ENCODE measurements at regions not wholly inside any gene's neighbourhood (a gene's known extent, or its start where the extent isn't known, plus 50 kb on each side); places are given as distances from the start of the nearest gene placed in this dataset.
"Not testable (repeated sequence)": the region's sequence is repeated elsewhere in the genome, so short reads cannot be mapped to it uniquely, and the experiment has no call there.

DNA sequence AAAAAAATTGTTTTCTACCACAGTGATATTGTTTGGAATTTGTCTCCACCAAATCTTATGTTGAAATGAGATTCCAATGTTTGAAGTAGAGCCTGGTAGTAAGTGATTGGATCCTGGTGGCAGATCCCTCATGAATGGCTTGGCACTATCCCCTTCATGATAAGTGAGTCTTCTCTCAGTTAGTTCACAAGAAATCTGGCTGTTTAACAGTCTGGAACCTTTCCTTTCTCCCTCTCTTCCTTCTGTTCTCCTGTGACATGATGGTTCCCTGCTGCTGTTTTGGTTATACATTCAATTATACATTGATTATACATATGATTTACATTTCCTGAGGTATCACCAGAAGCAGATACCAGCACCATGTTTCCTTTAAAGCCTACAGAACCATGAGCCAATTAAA is 442.2 kb downstream of the SLC6A15 start:
- DNase-seq = no peak

DNA sequence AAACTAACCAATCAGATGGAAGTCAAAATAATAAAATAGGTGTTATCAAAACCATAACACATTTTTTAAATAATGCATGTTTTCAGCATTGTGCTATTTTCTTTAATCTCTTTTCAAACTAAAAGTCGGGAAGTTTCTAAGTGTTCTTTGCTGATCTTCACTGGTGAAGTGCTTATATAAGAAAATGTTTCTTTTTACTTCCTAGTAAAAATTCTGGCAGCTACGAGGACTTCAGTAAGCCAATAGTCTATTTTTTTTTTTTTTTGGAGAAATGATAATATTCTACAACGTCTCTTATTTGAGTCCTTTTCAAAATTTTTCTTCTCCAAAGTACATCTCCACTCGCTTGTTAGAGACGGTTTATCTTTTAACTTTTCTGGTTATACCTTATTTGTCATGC is 448.0 kb downstream of the SLC6A15 start:
- no peak for DNase-seq

DNA sequence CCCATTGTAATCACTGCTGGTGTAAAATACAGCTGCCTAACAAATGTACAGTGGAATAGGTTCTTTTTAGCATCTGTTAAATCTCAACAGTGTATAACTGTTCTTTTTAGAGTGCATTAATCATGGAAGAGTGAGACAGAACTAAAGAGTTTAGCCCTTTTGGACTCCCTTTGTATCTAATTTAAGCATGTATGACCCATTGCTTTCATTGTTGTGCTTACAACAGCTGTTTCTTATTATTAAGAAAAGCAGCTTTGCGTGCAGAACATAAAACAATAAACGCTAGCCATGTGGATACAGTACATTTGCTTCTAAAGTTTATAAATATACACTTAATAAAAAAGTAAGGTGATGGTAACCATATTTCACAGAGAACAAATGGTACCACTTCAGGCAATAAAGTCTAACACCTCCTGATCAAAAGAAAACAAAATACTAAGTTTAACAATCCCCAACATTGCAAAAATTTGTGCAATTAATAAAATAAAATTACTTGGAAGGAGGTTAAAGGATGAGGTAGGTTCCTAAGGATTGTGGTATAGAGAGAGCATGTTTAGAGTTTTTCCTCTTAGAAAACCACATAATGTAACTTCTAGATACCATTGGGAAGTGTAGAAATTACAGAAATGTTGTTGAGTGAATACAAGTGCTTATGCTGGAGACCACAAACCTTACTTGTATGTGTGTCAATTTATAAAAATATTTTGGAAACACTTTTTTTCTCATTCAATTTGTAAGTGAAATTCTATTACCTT is 448.7 kb downstream of the SLC6A15 start:
- no peak for DNase-seq

DNA sequence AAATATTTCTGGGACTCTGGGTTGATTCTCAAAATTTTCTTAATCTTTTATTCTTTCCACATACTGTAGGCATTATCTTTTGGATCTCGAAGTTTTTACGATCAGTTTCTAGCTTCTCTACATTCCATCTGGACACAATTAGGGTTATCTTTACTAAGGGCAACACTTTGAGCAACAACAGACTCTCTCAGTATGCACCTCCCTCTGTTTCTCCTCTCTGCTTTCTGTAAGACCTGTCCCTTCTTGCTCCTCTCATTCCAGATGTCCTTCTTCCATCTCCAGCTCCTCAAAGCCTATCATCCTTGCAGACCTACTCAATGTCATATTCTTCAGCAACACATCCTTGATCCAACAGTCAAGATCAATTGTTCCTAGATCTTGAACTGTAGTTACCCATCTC is 457.0 kb downstream of the SLC6A15 start:
- DNase-seq = no peak

DNA sequence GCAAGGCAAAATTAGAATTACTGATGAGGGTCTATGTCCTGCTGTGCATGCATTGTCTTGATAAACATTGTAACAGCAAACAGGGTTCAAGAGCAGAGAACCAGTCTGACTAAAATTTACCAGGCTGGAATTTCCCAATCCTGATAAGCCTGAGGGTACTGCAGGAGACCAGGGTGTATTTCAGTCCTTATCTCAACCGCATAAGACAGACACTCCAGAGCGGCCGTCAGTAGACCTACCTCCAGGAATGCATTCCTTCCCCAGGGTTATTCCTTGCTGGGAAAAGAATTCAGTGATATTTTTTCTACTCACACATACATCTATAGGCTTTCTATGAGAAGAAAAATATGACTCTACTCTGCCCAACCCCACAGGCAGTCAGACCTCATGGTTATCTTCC is 466.1 kb downstream of the SLC6A15 start:
- DNase-seq = not testable (repeated sequence)

DNA sequence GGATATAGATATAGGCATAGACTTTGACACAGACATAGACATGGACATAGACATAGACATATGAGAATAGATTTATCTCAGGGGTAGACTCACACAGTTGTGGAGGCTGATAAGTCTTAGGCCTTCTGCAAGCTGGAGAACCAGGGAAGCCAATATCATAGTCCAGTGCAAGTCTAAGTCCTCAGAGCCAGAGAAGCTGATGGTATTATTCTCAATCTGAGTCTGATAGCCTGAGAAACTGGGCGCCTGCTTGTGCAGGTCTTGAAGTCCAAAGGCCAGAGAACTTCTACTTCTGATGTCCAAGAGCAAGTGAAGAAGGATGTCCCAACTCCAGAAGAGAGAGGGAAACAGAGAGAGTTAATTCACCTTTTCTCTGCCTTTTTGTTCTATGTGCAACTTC is 476.5 kb downstream of the SLC6A15 start:
- no peak for DNase-seq

DNA sequence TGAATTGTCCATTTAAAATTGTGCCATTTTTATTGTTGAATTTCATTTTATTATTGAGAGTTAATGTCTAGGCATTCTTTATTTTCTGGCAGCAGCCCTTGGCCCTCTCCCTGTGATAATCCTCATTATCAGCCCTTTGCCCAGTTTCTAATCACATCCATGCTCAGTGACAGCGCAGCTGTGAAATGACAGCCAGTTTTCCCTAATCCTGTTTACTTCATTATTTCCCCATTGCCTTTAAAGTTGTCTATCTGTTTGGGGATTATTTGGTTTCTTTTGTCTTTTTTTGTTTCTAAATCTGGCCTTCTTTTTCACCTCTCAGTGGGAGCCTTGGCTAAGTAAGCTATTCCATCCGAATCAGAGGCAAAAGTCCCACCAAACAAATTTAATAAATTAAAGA is 476.9 kb downstream of the SLC6A15 start:
- DNase-seq = no peak

DNA sequence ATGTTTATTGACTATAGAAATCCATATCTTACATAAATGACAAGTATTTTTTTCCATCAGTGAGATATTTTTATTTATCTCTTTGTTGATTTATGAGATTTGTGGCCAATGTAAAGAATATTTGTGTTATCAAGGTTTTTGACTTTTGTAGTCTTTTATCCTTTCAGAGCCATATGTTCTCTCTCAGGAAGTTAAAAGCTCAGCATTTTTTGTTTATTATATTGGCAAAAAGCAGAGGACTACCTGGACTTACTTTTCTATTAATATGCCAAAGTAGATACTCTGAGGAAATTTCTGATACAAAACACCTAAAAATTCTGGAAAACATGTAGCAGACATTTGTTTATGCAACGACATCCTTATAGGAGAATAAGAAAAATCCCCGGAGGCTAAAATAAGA is 490.3 kb downstream of the SLC6A15 start:
- no peak for DNase-seq

DNA sequence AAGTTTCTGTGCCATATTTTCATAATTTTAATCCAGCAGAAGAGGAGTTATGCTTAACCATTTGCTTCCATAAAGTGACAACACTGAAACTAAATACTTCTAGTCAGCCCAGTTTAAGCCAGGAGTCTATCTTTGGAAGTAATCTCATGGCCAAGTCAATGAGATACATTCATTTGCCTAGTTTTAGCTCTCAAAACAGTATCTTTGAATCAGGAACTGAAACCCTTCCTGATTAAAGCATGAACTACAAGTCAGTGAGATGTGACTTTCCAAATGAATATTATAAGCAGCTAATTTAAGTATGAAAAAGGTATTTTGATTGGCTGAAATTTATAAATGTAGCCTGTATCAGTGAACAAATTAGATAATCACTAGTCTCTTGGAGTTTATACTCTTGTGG is 491.5 kb downstream of the SLC6A15 start:
- no peak for DNase-seq

DNA sequence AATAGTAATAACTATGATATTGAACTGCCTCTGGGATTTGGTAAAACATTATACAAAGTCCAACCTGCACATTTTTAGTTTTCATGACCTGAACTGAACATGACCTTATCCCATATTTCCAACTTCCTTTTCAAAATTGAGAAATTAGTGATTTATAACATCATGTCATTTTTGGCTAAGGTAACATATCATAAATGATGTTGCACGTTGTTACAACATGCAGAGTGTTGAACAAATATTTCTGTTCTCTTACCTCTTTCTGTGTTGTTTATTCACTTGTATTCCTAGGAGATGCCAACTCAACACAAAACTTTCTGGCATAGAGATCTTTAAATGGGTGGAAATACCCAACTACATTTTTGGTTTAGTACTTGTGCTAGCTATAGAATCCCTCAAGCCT is 496.0 kb downstream of the SLC6A15 start:
- no peak for DNase-seq

DNA sequence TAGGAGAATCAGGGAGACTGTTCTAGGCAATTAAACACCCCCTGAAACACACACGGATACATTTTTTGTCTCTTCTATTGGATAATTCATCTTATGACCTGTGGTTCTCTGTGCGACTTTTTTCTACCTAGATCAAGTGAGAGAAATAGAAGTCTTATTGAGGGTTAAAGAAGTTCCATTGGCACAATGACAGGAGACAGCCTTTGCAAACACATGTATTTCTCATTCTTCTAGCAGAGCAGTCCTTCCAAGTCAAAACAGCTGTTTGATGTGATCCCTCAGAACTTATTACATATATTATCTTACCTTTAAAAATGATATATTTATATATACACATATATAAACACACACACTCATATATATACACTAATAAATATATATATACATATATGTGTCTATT is 496.7 kb downstream of the SLC6A15 start:
- DNase-seq = no peak

DNA sequence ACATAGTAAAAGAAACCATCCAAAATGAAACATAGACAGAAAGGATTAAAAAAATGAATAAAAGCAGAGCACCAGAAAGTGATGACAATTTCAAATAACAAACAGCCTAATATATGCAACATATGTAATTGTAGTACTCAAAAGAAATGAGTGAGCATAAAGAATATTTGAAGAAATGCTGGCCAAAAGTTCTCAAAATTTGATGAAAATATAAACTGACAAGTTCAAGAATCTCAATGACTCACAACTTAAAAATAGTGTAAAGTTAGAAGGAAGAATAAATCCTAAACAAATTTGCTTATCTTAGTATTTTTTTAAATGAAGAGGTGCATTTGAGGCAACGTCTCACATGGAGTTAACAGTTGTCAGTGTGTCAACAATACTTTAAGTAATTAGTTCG is 498.9 kb downstream of the SLC6A15 start:
- DNase-seq = no peak

DNA sequence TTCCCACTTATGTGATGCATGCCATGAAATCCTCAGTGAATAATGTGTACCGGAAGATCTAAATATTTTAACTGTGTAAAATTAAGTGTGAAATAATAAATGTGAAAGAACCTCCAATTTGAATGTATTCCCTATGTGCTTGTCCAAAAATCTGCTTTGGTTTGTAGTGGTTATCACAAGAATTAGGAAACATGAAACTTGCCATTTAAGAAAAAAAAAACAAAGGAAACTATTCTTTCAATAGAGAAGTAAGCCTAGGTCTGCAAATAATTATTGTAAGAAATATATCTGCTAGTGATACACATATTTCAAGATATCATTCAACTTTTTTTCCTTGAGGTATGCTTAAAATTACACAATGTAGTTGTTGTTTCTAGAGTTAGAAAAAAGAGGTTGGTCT is 500.4 kb downstream of the SLC6A15 start:
- DNase-seq = no peak

DNA sequence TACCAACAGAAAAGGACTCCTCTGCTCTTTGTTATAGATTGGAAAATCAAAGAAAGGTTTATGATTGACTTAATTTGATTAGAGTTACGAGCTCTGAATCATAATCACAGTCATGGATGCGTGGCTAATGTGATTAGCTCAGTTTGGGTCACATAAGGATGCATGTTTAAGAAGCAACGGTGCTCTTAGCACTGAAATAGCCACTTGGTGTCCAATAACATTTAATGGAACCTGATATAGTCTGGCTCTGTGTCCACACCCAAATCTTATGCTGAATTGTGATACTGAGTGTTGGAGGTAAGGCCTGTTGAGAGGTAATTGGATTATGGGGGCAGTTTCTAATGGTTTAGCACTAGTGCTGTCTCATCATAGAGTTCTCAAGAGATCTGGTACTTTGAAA is 501.6 kb downstream of the SLC6A15 start:
- no peak for DNase-seq

DNA sequence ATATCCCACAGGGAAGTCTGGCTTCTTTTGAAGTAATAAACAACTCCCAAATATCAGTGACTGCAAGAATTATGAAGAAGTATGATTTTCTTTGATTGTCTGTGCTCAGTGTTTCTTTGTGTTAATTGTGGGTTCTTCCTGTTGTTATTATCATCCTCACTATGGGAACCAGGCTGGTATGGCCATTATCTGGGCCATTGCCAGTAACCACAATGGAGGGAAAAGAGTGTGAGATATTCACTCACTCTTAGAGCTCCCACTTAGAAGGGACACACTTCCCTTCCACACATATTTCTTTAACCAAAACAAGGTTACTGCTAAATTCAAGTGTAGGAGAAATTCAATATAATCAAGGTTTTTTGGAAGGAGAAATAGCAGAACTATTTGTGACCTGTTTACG is 503.7 kb downstream of the SLC6A15 start:
- no peak for DNase-seq

DNA sequence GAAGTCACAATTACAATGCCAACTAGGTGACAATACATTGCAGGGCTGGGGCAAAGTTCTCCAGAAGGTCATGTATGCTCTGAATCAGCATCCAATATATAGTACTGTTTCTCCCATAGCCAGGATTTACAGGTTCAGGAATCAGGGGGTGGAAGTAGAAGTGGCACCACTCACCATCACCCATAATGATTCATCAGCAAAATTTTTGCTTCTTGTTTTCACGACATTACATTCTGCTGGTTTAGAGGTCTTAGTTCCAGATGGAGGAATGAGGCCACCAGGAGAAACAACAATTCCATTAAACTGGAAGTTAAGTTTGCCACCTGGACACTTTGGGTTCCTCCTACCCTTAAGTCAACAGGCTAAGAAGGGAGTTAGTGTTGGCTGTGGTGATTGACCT is 505.9 kb downstream of the SLC6A15 start:
- DNase-seq = not testable (repeated sequence)

DNA sequence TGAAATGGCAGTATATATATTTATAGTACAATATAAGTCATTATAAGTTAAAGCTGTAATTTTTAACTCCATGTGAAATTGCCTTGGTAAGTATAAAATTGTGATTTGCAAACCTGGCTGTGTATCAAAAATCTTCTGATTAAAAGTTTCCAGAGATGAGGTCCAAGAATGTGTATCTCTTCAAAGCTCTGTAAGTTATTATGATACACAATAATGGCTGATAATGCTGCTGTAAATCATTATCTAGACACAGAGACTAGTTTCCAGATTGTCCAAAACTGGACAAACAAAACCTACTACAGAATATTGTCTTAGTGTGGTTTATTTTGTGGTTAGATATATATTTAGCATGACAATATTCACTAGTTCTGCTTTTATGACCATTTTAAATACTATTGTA is 514.8 kb downstream of the SLC6A15 start:
- no peak for DNase-seq

DNA sequence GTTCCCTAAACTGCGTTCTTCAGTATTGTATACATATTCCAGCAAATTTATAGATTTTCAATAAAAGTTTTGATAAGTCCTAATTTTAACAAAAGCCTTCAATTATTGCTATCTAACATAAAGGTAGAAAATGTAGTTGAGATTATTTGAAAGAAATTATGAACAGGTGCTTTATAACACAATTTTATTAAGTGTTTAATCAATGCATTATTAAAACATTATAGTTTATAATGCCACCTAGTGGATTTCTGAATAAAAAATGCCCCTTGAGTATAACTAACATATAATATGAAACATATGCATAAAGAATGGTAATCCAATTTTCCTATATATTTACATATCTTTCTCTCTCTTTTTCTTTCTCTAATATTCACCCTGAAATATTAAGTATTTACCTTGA is 515.3 kb downstream of the SLC6A15 start:
- DNase-seq = no peak

DNA sequence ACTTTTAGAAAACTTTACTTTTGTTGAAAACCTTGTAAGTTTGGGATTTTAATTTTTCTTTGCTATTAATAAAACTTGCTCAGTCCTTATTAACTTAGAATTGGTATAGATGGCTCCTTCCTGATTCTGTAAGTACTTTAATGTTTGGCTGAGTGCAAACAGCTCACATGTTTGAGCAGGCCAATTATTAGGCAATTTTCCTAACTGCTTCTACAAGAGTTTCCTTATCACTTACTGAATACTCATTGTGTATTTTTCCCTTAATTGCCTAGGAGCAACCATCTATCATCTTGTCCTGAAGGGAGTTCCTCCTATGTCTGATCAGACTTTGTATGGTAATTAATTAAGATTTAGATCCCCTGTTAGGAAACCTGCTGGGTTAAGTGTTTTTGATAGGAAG is 521.4 kb downstream of the SLC6A15 start:
- not testable (repeated sequence) for DNase-seq

DNA sequence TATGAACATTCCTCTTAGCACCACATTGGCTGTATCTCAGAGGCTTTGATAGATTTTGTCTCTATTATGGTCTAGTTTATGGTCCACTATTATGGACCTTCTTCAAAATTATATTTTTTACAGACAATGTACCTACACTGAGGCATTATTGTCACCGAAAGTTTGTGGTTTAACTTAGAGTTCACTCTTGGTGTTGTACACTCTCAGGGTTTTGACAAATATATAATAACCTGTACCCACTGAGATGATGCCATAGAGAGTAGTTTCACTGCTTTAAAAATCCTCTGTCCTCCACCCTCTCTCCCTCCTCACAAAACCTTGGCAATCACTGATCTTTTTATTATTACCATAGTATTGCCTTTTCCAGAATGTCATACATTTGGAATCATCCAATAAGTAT is 528.2 kb downstream of the SLC6A15 start:
- no peak for DNase-seq

DNA sequence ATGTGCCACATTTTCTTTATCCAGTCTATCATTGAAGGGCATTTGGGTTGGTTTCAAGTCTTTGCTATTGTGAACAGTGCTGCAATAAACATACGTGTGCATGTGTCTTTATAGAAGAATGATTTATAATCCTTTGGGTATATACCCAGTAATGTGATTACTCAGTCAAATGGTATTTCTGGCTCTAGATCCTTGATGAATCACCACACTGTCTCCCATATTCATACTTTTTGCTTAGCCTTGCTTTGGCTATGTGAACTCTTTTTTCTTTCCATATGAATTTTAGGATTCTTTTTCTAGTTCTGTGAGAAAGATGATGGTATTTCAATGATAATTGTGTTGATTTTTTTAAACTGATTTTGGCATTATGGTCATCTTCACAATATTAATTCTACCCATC is 530.1 kb downstream of the SLC6A15 start:
- peak; percentile 4 for DNase-seq

DNA sequence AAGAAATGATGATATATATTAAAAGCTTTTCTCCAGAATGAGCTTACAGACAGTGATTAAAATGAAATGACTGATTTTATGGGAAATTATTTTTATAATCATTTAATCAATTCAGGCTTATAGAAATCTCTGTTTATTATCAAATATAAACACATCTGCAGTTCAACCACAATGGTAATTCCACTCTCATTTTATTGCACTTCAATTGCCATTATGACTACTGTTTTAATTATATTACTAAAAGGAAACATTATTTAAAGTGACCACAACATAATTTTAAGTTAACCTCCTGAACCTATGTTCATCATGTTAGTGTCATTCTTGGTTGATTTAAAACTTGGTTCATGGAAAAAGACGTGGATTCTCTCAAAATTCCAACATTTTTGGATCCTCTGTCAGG is 536.3 kb downstream of the SLC6A15 start:
- no peak for DNase-seq

DNA sequence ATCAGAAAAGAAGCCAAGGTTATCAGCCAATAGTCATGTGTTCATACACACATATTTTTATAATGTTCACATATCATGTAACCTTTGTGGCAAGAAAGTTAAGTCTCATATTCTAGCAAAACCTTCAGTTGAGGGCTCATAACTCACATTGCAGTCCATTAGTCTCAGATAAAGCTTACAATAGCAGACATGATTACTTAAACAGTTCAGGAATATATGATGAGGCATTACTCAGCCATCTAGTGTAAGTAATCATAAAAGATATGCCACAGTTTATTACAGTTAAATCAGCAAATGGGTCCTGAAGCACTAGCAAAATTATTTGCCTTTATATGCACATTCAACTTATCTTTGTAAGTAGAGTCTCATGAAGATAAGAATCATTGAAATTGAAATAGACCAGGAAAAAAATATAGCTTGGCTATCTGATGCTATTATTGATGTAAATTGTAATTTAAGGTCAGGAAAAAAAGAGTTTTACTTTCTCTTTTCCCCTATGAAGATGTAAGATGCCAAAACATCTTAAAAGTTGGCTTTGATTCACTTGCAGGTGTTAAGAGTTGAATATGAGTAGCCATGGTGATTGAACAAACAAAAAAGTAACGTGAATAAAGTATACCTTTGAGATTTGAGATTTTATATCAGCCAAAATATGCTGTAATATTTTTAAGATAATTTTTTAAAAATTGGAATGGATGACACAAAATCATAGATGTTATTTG is 537.0 kb downstream of the SLC6A15 start:
- DNase-seq = no peak

DNA sequence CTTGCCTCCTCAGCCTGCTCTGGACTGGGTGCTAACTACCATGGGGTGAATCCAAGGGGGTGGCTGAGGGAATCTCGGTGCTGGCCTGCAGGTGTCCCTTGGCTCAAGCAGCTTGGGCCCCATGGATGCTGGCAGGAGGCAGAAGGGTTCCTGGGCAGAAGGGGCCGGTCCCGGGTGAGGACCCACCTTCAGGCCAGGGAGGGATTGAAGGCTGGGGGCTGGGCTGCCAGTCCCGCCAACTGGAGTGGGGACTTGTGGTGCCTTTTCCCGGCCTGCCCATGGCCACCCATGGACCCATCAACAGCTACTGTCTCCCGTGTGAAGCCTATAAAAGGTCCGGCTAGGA is 550.1 kb downstream of the SLC6A15 start:
- DNase-seq = no peak

All from kidney glomerular epithelial cell (primary cell).